ENCODE measurements at regions not wholly inside any gene's neighbourhood (a gene's known extent, or its start where the extent isn't known, plus 50 kb on each side); places are given as distances from the start of the nearest gene placed in this dataset.

- Mint-ChIP-seq H3K4me1 (no peaks in the 10 kb centered on the region), H3K27ac (no peak overlapping the region), H3K36me3 (ENCODE audit: low read depth) (peaks cover 23% of the 10 kb centered on the region), H3K9me3 (peaks cover 21% of the 10 kb centered on the region), H3K4me3 (no peak overlapping the region), H3K27me3 (ENCODE audit: insufficient read depth, low read depth, poor library complexity) (no peaks in the 10 kb centered on the region)
- Histone ChIP-seq H3K27ac (ENCODE audit: low read depth) (no peak overlapping the region), H3K4me3 (no peak overlapping the region), H3K36me3 (ENCODE audit: insufficient read depth) (no peaks in the 10 kb centered on the region), H4K20me1 (replicated peaks; ENCODE audit: insufficient read depth) (no peaks in the 10 kb centered on the region), H3K27me3 (ENCODE audit: insufficient read depth) (no peaks in the 10 kb centered on the region), H3F3A (replicated peaks; ENCODE audit: low read depth) (no peaks in the 10 kb centered on the region), H3K4me1 (ENCODE audit: insufficient read depth) (no peaks in the 10 kb centered on the region), H3K9me2 (ENCODE audit: insufficient read depth) (no peaks in the 10 kb centered on the region), H3K79me2 (replicated peaks; ENCODE audit: insufficient read depth) (no peaks in the 10 kb centered on the region), H3K4me2 (no peak overlapping the region), H2AFZ (no peak overlapping the region)
- DNase-seq (ENCODE audit: low spot score): no peak
- TF ChIP-seq NANOG (IDR thresholded peaks at IDR 0.05; ENCODE audit: borderline replicate concordance): no peak
- TF ChIP-seq CREB1 (CRISPR knock-in tag; IDR thresholded peaks at IDR 0.05; ENCODE audit: low read depth): no peak
- no peak for TF ChIP-seq STAT1 (IDR thresholded peaks at IDR 0.05; ENCODE audit: unreplicated experiment)
- no peak for TF ChIP-seq REST (IDR thresholded peaks at IDR 0.05; ENCODE audit: unreplicated experiment)
- no peak for TF ChIP-seq ETS1 (IDR thresholded peaks at IDR 0.05)
- no peak for ATAC-seq
Observed at GRCh38 chr7:125828153-125828700, 898.6 kb upstream of the POT1 start.

GRCh38 chr7:125823538-125823937 is 893.9 kb upstream of the POT1 start:
- Mint-ChIP-seq H3K27ac (no peak overlapping the region), H3K36me3 (ENCODE audit: low read depth) (peaks cover 5% of the 10 kb centered on the region; the same call in 2 of the 3 replicates), H3K9me3 (peaks cover 7% of the 10 kb centered on the region), H3K4me3 (no peak overlapping the region), H3K4me1 (no peaks in the 10 kb centered on the region), H3K27me3 (ENCODE audit: insufficient read depth, low read depth, poor library complexity) (no peaks in the 10 kb centered on the region)
- Histone ChIP-seq H3K27me3 (ENCODE audit: insufficient read depth) (no peaks in the 10 kb centered on the region), H3K9me2 (ENCODE audit: insufficient read depth) (no peaks in the 10 kb centered on the region), H3K4me2 (no peak overlapping the region), H3K36me3 (ENCODE audit: insufficient read depth) (no peaks in the 10 kb centered on the region), H3F3A (replicated peaks; ENCODE audit: low read depth) (no peaks in the 10 kb centered on the region), H3K27ac (ENCODE audit: low read depth) (no peak overlapping the region), H4K20me1 (replicated peaks; ENCODE audit: insufficient read depth) (no peaks in the 10 kb centered on the region), H2AFZ (no peak overlapping the region), H3K4me3 (no peak overlapping the region), H3K4me1 (ENCODE audit: insufficient read depth) (no peaks in the 10 kb centered on the region), H3K79me2 (replicated peaks; ENCODE audit: insufficient read depth) (no peaks in the 10 kb centered on the region)
- DNase-seq (ENCODE audit: low spot score): no peak
- no peak for ATAC-seq
- TF ChIP-seq ZNF331 (CRISPR knock-in tag; IDR thresholded peaks at IDR 0.05; ENCODE audit: low read depth) (no peak), REST (IDR thresholded peaks at IDR 0.05; ENCODE audit: unreplicated experiment) (no peak), JUNB (IDR thresholded peaks at IDR 0.05; ENCODE audit: unreplicated experiment) (no peak), ZNF114 (CRISPR knock-in tag; IDR thresholded peaks at IDR 0.05) (no peak), POLR2AphosphoS5 (IDR thresholded peaks at IDR 0.05; ENCODE audit: low read depth) (no peak)

All from GM23338 (cell line).